GM23248 (cell line): ENCODE measurements at regions not wholly inside any gene's neighbourhood (a gene's known extent, or its start where the extent isn't known, plus 50 kb on each side); places are given as distances from the start of the nearest gene placed in this dataset.

ENCODE experiments used
- DNase-seq: peaks from one replicate; pipeline ENCODE4 v3.0.0-alpha.2; 2015
- H2AFZ ChIP-seq: fragments of 200-600 bp; sonication (generic); 2 replicates; pipeline ENCODE4 v1.6.1; 2016; ENCODE audit warnings: antibody characterized with exemption
- H3F3A ChIP-seq: fragments of 200-600 bp; sonication (generic); 2 replicates; pipeline ENCODE4 v1.6.1; 2016; ENCODE audit warnings: mild to moderate bottlenecking, antibody characterized with exemption, mixed run types; ENCODE audit not compliant: insufficient read depth
- H3K27ac ChIP-seq: fragments of 200-600 bp; sonication (generic); 2 replicates; pipeline ENCODE4 v1.5.1; 2016; ENCODE audit warnings: mild to moderate bottlenecking
- H3K27me3 ChIP-seq: fragments of 200-600 bp; sonication (generic); replicated peaks from 2 replicates; pipeline ENCODE4 v1.6.1; 2016; ENCODE audit warnings: mild to moderate bottlenecking; ENCODE audit not compliant: insufficient read depth
- H3K36me3 ChIP-seq: fragments of 200-600 bp; sonication (generic); 2 replicates; pipeline ENCODE4 v1.6.1; 2016; ENCODE audit warnings: low read depth, mild to moderate bottlenecking
- H3K4me1 ChIP-seq: fragments of 200-600 bp; sonication (generic); 2 replicates; pipeline ENCODE4 v1.6.1; 2016; ENCODE audit warnings: mild to moderate bottlenecking; ENCODE audit not compliant: insufficient read depth
- H3K4me2 ChIP-seq: fragments of 200-600 bp; sonication (generic); one replicate; pipeline ENCODE4 v1.6.1; 2016; ENCODE audit warnings: mild to moderate bottlenecking; ENCODE audit not compliant: unreplicated experiment
- H3K4me3 ChIP-seq: fragments of 200-600 bp; sonication (generic); 2 replicates; pipeline ENCODE4 v1.5.1; 2016; ENCODE audit warnings: mild to moderate bottlenecking
- H3K79me2 ChIP-seq: fragments of 200-600 bp; sonication (generic); 2 replicates; pipeline ENCODE4 v1.6.1; 2016; ENCODE audit warnings: mild to moderate bottlenecking; ENCODE audit not compliant: insufficient read depth
- H3K9ac ChIP-seq: fragments of 200-600 bp; sonication (generic); 2 replicates; pipeline ENCODE4 v1.6.1; 2016; ENCODE audit warnings: mild to moderate bottlenecking
- H3K9me2 ChIP-seq: fragments of 200-600 bp; sonication (generic); 2 replicates; pipeline ENCODE4 v1.6.1; 2016; ENCODE audit warnings: mixed run types, mild to moderate bottlenecking, moderate library complexity; ENCODE audit not compliant: insufficient read depth
- H3K9me3 ChIP-seq: fragments of 200-600 bp; sonication (generic); one replicate; pipeline ENCODE4 v1.6.1; 2017; ENCODE audit warnings: low read depth
- H4K20me1 ChIP-seq: fragments of 200-600 bp; sonication (generic); 2 replicates; pipeline ENCODE4 v1.6.0; 2016; ENCODE audit not compliant: insufficient read depth
- EZH2 ChIP-seq: fragments of 200-600 bp; sonication (generic); IDR thresholded peaks from 2 replicates; pipeline ENCODE4 v1.6.1; 2018; ENCODE audit warnings: antibody characterized with exemption, mild to moderate bottlenecking; ENCODE audit not compliant: insufficient read depth, poor library complexity, severe bottlenecking
- EZH2phosphoT487 ChIP-seq: fragments of 200-600 bp; sonication (generic); IDR thresholded peaks from 2 replicates; pipeline ENCODE4 v1.6.1; 2018; ENCODE audit warnings: antibody characterized with exemption, moderate library complexity, mild to moderate bottlenecking, low read depth; ENCODE audit not compliant: insufficient read depth
- WGBS, 2 experiments: methylation state at CpG; one replicate each; pipeline ENCODE4 v1.1.6; 2015 to 2017; ENCODE audit warnings: low lambda C conversion rate in 2 of 2, low coverage in 1 of 2; ENCODE audit errors: missing lambda C conversion rate in 2 of 2; 5-methylcytosine and 5-hydroxymethylcytosine counted together
- in situ Hi-C: fragments of 300-500 bp; cut with MboI; formaldehyde crosslinking; loops from 2 replicates; pipeline ENCODE4 v1.15.0; 2020

DNA sequence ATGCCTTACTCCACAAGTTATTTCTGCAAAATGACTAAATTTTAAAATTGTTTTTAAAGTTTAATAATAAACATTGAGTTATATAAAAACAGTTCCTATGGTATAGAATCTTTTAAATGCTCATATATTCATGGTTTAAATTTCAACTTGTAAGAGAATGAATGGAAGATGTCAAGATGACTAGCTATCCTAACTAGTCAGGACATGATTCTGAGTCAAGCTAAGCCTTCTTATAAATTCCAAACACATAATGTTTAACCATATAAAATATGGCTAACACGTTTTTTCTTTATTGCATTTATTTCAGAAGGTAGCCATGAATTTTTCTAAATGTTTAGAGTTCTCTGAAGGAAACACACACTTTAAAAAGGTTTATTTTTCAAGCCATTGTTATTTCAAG lies 320.4 kb downstream of the CBLN2 start:
- TF ChIP-seq EZH2phosphoT487 = no peak
- TF ChIP-seq EZH2 = no peak
- no peak for DNase-seq
- Histone ChIP-seq H3K79me2 (no peaks in the 10 kb centered on the region), H3K9ac (no peak overlapping the region), H3K4me2 (no peak overlapping the region), H4K20me1 (no peaks in the 10 kb centered on the region), H3K9me2 (no peaks in the 10 kb centered on the region), H3K27me3 (no peaks in the 10 kb centered on the region), H3K4me3 (no peak overlapping the region), H3K36me3 (no peaks in the 10 kb centered on the region), H3K27ac (no peak overlapping the region), H3F3A (no peaks in the 10 kb centered on the region), H2AFZ (no peak overlapping the region), H3K4me1 (no peaks in the 10 kb centered on the region), H3K9me3 (no peaks in the 10 kb centered on the region)
- WGBS, 2 experiments = 0 to 4% methylated on average over 1 of the region's 1 CpG
- in situ Hi-C loops = no loop called here

DNA sequence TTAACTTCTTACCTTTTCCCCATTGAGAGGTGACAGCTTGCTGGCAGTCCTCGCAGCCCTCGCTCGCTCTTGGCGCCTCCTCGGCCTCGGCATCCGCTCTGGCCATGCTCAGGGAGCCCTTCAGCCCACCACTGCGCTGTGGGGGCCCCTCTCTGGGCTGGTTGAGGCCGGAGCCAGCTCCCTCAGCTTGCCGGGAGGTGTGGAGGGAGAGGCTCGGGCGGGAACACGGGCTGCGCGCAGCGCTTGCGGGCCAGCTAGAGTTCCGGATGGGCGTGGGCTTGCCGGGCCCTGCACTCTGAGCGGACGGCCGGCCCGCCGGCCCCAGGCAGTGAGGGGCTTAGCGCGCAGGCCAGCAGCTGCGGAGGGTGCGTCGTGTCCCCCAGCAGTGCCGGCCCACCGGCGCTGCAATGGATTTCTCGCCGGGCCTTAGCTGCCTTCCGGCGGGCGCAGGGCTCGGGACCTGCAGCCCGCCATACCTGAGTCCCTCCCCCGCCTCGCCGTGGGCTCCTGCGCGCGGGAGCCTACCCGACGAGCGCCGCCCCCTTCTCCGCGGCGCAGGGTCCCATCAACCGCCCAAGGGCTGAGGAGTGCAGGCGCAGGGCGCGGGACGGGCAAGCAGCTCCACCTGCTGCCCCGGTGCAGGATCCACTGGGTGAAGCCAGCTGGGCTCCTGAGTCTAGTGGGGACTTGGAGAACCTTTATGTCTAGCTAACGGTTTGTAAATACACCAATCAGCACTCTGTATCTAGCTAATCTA lies 335.0 kb downstream of the CBLN2 start:
- DNase-seq = no peak
- H3K4me2 ChIP-seq = no peak overlapping the region
- in situ Hi-C loops = no loop called here
- no peaks in the 10 kb centered on the region for H4K20me1 ChIP-seq
- TF ChIP-seq EZH2 = no peak
- TF ChIP-seq EZH2phosphoT487 = no peak
- no peaks in the 10 kb centered on the region for H3K79me2 ChIP-seq
- H3K4me1 ChIP-seq = no peaks in the 10 kb centered on the region
- H2AFZ ChIP-seq = no peak overlapping the region
- H3K4me3 ChIP-seq = no peak overlapping the region
- no peaks in the 10 kb centered on the region for H3K36me3 ChIP-seq
- H3K9ac ChIP-seq = no peak overlapping the region
- H3K9me2 ChIP-seq = no peaks in the 10 kb centered on the region
- no peaks in the 10 kb centered on the region for H3K9me3 ChIP-seq
- no peak overlapping the region for H3K27ac ChIP-seq
- no peaks in the 10 kb centered on the region for H3F3A ChIP-seq
- WGBS, 2 experiments = 69 to 81% methylated on average over 24 to 60 of the region's 60 CpGs
- H3K27me3 ChIP-seq = no peaks in the 10 kb centered on the region

DNA sequence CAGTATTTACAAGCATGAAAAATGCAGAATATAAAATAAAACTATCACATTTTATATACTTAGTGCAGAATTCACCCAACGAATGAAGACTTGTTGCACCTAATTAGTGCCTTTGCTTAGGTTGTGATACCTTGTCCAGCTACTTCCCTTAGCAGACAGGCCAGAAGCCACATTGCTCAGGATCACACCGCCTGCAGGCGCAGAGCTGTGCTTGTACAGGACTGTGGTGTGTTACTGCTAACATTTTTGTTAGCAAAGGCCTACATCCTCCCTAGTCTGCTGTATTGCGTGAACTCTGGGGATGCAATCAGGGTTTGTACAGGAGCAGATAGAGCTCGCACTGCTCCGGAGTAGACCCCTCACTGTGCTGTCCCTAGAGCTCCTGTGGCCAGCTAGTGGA lies 336.9 kb downstream of the CBLN2 start:
- H3K79me2 ChIP-seq = no peaks in the 10 kb centered on the region
- no peak overlapping the region for H3K4me3 ChIP-seq
- H3K27me3 ChIP-seq = no peaks in the 10 kb centered on the region
- WGBS, 2 experiments = 26 to 27% methylated on average over 6 of the region's 6 CpGs
- H3K9me2 ChIP-seq = no peaks in the 10 kb centered on the region
- no peak overlapping the region for H2AFZ ChIP-seq
- no peaks in the 10 kb centered on the region for H3F3A ChIP-seq
- H3K36me3 ChIP-seq = no peaks in the 10 kb centered on the region
- in situ Hi-C loops = no loop called here
- no peaks in the 10 kb centered on the region for H3K9me3 ChIP-seq
- H3K27ac ChIP-seq = no peak overlapping the region
- DNase-seq = no peak
- no peak overlapping the region for H3K4me2 ChIP-seq
- TF ChIP-seq EZH2 (no peak), EZH2phosphoT487 (no peak)
- no peaks in the 10 kb centered on the region for H4K20me1 ChIP-seq
- no peak overlapping the region for H3K9ac ChIP-seq
- H3K4me1 ChIP-seq = no peaks in the 10 kb centered on the region

DNA sequence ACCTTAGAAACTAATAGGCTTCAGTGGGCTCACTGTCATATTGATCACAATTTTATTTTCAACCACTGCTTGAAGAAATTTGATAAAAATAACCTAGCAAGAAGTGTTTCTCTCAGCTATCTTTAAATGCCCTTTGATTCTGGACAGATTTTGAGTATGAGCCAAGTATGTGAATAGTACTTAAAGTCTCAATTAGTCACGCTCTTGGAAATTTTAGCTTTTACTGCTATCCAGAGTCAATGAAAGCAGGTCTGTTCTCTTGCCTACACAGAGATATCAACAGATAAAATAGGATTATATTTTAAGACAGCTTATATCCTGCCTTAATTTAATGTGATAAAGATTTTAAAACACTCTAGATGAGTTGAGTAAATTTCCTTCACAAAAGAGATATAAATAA lies 337.3 kb downstream of the CBLN2 start:
- Histone ChIP-seq H3K9me2 (no peaks in the 10 kb centered on the region), H4K20me1 (no peaks in the 10 kb centered on the region), H2AFZ (no peak overlapping the region), H3K4me3 (no peak overlapping the region), H3K4me2 (no peak overlapping the region), H3K9me3 (no peaks in the 10 kb centered on the region), H3K9ac (no peak overlapping the region), H3F3A (no peaks in the 10 kb centered on the region), H3K4me1 (no peaks in the 10 kb centered on the region), H3K27ac (no peak overlapping the region), H3K36me3 (no peaks in the 10 kb centered on the region), H3K27me3 (no peaks in the 10 kb centered on the region), H3K79me2 (no peaks in the 10 kb centered on the region)
- DNase-seq = no peak
- in situ Hi-C loops = no loop called here
- no peak for TF ChIP-seq EZH2
- TF ChIP-seq EZH2phosphoT487 = no peak
- WGBS, 2 experiments = 4 to 6% methylated on average over 1 of the region's 1 CpG

DNA sequence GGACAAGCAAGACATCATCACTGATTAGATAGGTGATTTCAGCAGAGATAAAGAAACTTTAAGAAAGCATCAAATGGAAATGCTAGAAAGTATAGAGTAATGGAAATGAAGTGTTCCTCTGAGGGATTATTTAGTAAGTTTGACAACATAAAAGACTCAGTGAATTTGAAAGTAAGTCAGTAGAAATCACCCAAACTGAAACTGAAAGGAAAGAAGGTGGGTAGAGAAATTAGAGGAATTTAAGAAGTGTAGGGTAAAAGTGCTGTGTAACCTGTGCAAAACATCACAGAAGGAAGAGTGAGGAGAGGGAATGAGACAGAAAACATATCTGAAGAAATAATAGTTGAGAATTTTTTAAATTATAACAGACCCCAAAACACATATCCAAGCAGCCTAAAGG lies 343.1 kb downstream of the CBLN2 start:
- H3K27me3 ChIP-seq = no peaks in the 10 kb centered on the region
- in situ Hi-C loops = no loop called here

More for the DNA sequence above, 343.1 kb downstream of the CBLN2 start:
- no peak overlapping the region for H3K27ac ChIP-seq
- H4K20me1 ChIP-seq = no peaks in the 10 kb centered on the region
- no peaks in the 10 kb centered on the region for H3K9me3 ChIP-seq
- H3K79me2 ChIP-seq = no peaks in the 10 kb centered on the region
- DNase-seq = no peak
- TF ChIP-seq EZH2phosphoT487 = no peak
- no peak for TF ChIP-seq EZH2
- no peaks in the 10 kb centered on the region for H3K4me1 ChIP-seq
- H3F3A ChIP-seq = no peaks in the 10 kb centered on the region
- H3K36me3 ChIP-seq = no peaks in the 10 kb centered on the region
- no peak overlapping the region for H3K4me3 ChIP-seq
- no peaks in the 10 kb centered on the region for H3K9me2 ChIP-seq
- H2AFZ ChIP-seq = no peak overlapping the region
- no peak overlapping the region for H3K9ac ChIP-seq
- no peak overlapping the region for H3K4me2 ChIP-seq
